ENCODE measurements at regions not wholly inside any gene's neighbourhood (a gene's known extent, or its start where the extent isn't known, plus 50 kb on each side); places are given as distances from the start of the nearest gene placed in this dataset.

DNA sequence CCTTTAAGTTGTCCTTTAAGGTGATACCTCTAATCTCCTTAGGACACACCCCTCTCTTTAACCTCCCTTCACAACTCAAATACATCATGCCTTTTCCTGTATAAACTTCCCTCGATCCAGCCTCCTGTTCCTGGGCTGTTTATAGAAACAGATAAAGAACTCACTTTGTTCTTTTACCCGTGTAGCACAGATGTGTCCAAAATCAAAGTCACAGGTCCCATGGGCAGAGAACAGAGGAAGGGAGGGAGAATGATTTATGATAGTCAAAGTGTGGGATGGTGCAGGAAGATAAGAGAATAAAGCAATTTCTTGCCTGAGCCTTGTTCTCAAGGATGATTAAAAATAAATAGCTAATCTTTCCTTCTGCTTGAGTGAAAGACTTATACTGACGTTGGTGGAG, 50.3 kb upstream of the CABCOCO1 start:
- TF ChIP-seq, protein P1, sequence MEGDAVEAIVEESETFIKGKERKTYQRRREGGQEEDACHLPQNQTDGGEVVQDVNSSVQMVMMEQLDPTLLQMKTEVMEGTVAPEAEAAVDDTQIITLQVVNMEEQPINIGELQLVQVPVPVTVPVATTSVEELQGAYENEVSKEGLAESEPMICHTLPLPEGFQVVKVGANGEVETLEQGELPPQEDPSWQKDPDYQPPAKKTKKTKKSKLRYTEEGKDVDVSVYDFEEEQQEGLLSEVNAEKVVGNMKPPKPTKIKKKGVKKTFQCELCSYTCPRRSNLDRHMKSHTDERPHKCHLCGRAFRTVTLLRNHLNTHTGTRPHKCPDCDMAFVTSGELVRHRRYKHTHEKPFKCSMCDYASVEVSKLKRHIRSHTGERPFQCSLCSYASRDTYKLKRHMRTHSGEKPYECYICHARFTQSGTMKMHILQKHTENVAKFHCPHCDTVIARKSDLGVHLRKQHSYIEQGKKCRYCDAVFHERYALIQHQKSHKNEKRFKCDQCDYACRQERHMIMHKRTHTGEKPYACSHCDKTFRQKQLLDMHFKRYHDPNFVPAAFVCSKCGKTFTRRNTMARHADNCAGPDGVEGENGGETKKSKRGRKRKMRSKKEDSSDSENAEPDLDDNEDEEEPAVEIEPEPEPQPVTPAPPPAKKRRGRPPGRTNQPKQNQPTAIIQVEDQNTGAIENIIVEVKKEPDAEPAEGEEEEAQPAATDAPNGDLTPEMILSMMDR (IDR thresholded peaks at IDR 0.05; ENCODE audit: low read depth, low read length, missing input control), result no peak
- TF ChIP-seq, protein P2, sequence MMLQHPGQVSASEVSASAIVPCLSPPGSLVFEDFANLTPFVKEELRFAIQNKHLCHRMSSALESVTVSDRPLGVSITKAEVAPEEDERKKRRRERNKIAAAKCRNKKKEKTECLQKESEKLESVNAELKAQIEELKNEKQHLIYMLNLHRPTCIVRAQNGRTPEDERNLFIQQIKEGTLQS (IDR thresholded peaks at IDR 0.05), result no peak
- TF ChIP-seq, protein P3, sequence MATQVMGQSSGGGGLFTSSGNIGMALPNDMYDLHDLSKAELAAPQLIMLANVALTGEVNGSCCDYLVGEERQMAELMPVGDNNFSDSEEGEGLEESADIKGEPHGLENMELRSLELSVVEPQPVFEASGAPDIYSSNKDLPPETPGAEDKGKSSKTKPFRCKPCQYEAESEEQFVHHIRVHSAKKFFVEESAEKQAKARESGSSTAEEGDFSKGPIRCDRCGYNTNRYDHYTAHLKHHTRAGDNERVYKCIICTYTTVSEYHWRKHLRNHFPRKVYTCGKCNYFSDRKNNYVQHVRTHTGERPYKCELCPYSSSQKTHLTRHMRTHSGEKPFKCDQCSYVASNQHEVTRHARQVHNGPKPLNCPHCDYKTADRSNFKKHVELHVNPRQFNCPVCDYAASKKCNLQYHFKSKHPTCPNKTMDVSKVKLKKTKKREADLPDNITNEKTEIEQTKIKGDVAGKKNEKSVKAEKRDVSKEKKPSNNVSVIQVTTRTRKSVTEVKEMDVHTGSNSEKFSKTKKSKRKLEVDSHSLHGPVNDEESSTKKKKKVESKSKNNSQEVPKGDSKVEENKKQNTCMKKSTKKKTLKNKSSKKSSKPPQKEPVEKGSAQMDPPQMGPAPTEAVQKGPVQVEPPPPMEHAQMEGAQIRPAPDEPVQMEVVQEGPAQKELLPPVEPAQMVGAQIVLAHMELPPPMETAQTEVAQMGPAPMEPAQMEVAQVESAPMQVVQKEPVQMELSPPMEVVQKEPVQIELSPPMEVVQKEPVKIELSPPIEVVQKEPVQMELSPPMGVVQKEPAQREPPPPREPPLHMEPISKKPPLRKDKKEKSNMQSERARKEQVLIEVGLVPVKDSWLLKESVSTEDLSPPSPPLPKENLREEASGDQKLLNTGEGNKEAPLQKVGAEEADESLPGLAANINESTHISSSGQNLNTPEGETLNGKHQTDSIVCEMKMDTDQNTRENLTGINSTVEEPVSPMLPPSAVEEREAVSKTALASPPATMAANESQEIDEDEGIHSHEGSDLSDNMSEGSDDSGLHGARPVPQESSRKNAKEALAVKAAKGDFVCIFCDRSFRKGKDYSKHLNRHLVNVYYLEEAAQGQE (IDR thresholded peaks at IDR 0.05), result no peak
- TF ChIP-seq YY1 (IDR thresholded peaks at IDR 0.05) (no peak), GABPA (IDR thresholded peaks at IDR 0.05 in 1 of 2, conservative IDR thresholded peaks at IDR 0.05 in 1 of 2) (no peak), HNF4G (IDR thresholded peaks at IDR 0.05) (no peak), FOXA1 (IDR thresholded peaks at IDR 0.05) (no peak), ZBTB33 (IDR thresholded peaks at IDR 0.05) (no peak), NR2F2 (IDR thresholded peaks at IDR 0.05) (no peak), TAF1 (conservative IDR thresholded peaks at IDR 0.05) (no peak)
- TF ChIP-seq, protein P4, sequence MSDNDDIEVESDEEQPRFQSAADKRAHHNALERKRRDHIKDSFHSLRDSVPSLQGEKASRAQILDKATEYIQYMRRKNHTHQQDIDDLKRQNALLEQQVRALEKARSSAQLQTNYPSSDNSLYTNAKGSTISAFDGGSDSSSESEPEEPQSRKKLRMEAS (IDR thresholded peaks at IDR 0.05), result no peak
